HuH-7 (cell line): ENCODE measurements at regions not wholly inside any gene's neighbourhood (a gene's known extent, or its start where the extent isn't known, plus 50 kb on each side); places are given as distances from the start of the nearest gene placed in this dataset.

Source experiments
- DNase-seq: peaks from one replicate; pipeline ENCODE4 v3.0.0; 2011; ENCODE audit warnings: low spot score

- DNase-seq: no peak
These were observed 58.1 kb upstream of the IL2 start for GRCh38 chr4:122514671-122515070.

- no peak for DNase-seq
These were observed 55.9 kb upstream of the IL2 start for GRCh38 chr4:122512430-122512829.

- no peak for DNase-seq
These were observed 51.6 kb upstream of the IL2 start for GRCh38 chr4:122508083-122508482.
